ENCODE measurements at regions not wholly inside any gene's neighbourhood (a gene's known extent, or its start where the extent isn't known, plus 50 kb on each side); places are given as distances from the start of the nearest gene placed in this dataset.

DNA sequence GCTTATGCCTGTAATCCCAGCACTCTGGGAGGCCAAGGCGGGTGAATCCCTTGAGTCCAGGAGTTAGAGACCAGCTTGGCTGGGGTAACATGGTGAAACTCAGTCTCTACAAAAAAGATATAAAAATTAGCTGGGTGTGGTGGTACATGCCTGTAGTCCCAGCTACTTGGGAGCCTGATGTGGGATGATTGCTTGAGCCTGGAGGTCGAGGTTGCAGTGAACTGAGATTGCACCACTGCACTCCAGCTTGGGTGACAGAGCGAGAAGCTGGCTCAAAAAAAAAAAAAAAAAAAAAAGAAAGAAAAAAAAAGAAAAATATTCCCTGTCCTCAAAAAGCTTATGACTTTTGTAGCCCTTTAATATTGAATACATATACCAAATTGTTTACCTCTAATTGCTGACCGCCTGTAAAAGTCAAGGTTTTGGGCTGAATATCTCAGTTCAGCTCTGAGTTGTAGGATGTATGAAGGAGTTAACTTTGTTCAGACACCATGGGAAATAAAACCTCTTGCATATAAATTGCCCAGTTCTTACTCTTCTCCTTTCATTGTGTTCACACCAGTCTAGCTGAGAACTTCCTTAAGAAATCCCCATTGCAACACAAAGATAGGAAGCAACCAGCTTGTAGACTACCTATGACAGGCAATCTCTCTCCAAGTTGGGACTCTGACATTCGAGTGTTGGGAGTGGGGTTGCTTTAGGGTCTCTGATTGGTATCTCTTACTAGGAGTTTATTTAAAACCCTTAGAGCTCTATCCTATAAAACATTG lies 97.6 kb upstream of the RASGRP1 start:
- H3K27ac ChIP-seq (ENCODE audit: low read depth in 1 of 2, low read length in 1 of 2), result no peak overlapping the region
- 57 to 72% methylated on average over 5 of the region's 5 CpGs for WGBS, 2 donors
- H3K9me3 ChIP-seq (ENCODE audit: control insufficient read depth in 4 of 4, insufficient read depth in 3 of 4, low read length in 3 of 4), result no peaks in the 10 kb centered on the region
- no peaks in the 10 kb centered on the region for H3K36me3 ChIP-seq (ENCODE audit: control insufficient read depth in 4 of 4, insufficient read depth in 4 of 4, low read length in 4 of 4)
- peaks cover 0 to 4% (median 3%) of the 10 kb centered on the region in 3 donors for H3K27me3 ChIP-seq (ENCODE audit: control insufficient read depth in 3 of 3, insufficient read depth in 3 of 3, low read length in 2 of 3)
- H3K9ac ChIP-seq (ENCODE audit: insufficient read depth in 1 of 2, low read length in 2 of 2), result no peak overlapping the region
- TF ChIP-seq, protein P1, sequence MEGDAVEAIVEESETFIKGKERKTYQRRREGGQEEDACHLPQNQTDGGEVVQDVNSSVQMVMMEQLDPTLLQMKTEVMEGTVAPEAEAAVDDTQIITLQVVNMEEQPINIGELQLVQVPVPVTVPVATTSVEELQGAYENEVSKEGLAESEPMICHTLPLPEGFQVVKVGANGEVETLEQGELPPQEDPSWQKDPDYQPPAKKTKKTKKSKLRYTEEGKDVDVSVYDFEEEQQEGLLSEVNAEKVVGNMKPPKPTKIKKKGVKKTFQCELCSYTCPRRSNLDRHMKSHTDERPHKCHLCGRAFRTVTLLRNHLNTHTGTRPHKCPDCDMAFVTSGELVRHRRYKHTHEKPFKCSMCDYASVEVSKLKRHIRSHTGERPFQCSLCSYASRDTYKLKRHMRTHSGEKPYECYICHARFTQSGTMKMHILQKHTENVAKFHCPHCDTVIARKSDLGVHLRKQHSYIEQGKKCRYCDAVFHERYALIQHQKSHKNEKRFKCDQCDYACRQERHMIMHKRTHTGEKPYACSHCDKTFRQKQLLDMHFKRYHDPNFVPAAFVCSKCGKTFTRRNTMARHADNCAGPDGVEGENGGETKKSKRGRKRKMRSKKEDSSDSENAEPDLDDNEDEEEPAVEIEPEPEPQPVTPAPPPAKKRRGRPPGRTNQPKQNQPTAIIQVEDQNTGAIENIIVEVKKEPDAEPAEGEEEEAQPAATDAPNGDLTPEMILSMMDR (IDR thresholded peaks at IDR 0.05; ENCODE audit: control extremely low read depth, extremely low read depth), result no peak
- no peaks in the 10 kb centered on the region for H3K4me1 ChIP-seq (ENCODE audit: control insufficient read depth in 5 of 5, insufficient read depth in 5 of 5, low read length in 5 of 5)
- ATAC-seq (ENCODE audit: insufficient read depth, low FRiP score), result no peak
- no peak overlapping the region for H3K4me3 ChIP-seq
- no peak for DNase-seq

DNA sequence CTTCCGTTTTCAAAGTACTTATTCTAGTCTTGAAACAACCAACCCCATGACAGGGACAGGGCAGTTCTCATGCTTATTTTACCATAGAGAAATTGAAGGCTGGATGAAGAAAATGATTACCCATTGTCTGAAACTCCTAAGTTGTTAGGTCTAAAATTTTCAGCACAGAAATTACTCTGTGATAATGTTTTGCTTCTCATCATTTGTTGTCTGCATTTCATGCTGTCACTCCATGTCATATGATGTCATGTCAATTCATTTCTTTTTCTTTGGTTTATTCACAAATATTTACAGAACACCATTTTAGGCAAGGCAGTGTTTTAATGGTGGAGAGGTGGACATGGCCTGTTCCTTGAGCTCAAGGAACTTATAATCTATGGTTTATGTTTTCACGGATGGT lies 98.2 kb upstream of the RASGRP1 start:
- H3K36me3 ChIP-seq (ENCODE audit: control insufficient read depth in 4 of 4, insufficient read depth in 4 of 4, low read length in 4 of 4), result no peaks in the 10 kb centered on the region
- ATAC-seq (ENCODE audit: insufficient read depth, low FRiP score) (no peak), DNase-seq (no peak)
- TF ChIP-seq, protein P1 (IDR thresholded peaks at IDR 0.05; ENCODE audit: control extremely low read depth, extremely low read depth), result no peak
- H3K4me3 ChIP-seq, result no peak overlapping the region
- no peak overlapping the region for H3K9ac ChIP-seq (ENCODE audit: insufficient read depth in 1 of 2, low read length in 2 of 2)
- no peaks in the 10 kb centered on the region for H3K9me3 ChIP-seq (ENCODE audit: control insufficient read depth in 4 of 4, insufficient read depth in 3 of 4, low read length in 3 of 4)
- no peaks in the 10 kb centered on the region for H3K4me1 ChIP-seq (ENCODE audit: control insufficient read depth in 5 of 5, insufficient read depth in 5 of 5, low read length in 5 of 5)
- WGBS, 2 donors, result 88 to 91% methylated on average over 2 of the region's 2 CpGs
- H3K27ac ChIP-seq (ENCODE audit: low read depth in 1 of 2, low read length in 1 of 2), result no peak overlapping the region
- peaks cover 0 to 4% (median 3%) of the 10 kb centered on the region in 3 donors for H3K27me3 ChIP-seq (ENCODE audit: control insufficient read depth in 3 of 3, insufficient read depth in 3 of 3, low read length in 2 of 3)

- Histone ChIP-seq H3K27ac (ENCODE audit: low read depth in 1 of 2, low read length in 1 of 2) (no peak overlapping the region), H3K4me1 (ENCODE audit: control insufficient read depth in 5 of 5, insufficient read depth in 5 of 5, low read length in 5 of 5) (no peaks in the 10 kb centered on the region), H3K4me3 (no peak overlapping the region), H3K9ac (ENCODE audit: insufficient read depth in 1 of 2, low read length in 2 of 2) (no peak overlapping the region), H3K9me3 (ENCODE audit: control insufficient read depth in 4 of 4, insufficient read depth in 3 of 4, low read length in 3 of 4) (no peaks in the 10 kb centered on the region), H3K36me3 (ENCODE audit: control insufficient read depth in 4 of 4, insufficient read depth in 4 of 4, low read length in 4 of 4) (no peaks in the 10 kb centered on the region), H3K27me3 (ENCODE audit: control insufficient read depth in 3 of 3, insufficient read depth in 3 of 3, low read length in 2 of 3) (peaks cover 0 to 3% (median 0%) of the 10 kb centered on the region in 3 donors)
- ATAC-seq (ENCODE audit: insufficient read depth, low FRiP score) (no peak), DNase-seq (no peak)
- TF ChIP-seq, protein P1 (IDR thresholded peaks at IDR 0.05; ENCODE audit: control extremely low read depth, extremely low read depth), result no peak
- WGBS, 2 donors, result 90 to 96% methylated on average over 3 of the region's 3 CpGs
Observed at GRCh38 chr15:38665586-38666305, 101.1 kb upstream of the RASGRP1 start.
